Gastroesophageal sphincter (tissue), 4 donors: ENCODE measurements at regions not wholly inside any gene's neighbourhood (a gene's known extent, or its start where the extent isn't known, plus 50 kb on each side); places are given as distances from the start of the nearest gene placed in this dataset.
"Not testable (repeated sequence)": the region's sequence is repeated elsewhere in the genome, so short reads cannot be mapped to it uniquely, and the experiment has no call there.

Experiments
- ATAC-seq: fragments of 150-250 bp; one replicate; pipeline ENCODE4 v1.9.1; 2016; ENCODE audit warnings: mild to moderate bottlenecking, moderate library complexity
- H3K27ac ChIP-seq, 4 donors: fragments of 200-600 bp; sonication (generic) in 3 of 4; 1 replicate in 3 of 4; 2 replicates in 1 of 4; pipeline ENCODE4 v1.5.1; 2016 to 2019
- H3K27me3 ChIP-seq: fragments of 200-600 bp; sonication (generic); one replicate; pipeline ENCODE4 v1.5.1; 2019
- H3K36me3 ChIP-seq, 2 donors: fragments of 200-600 bp; sonication (generic); one replicate each; pipeline ENCODE4 v1.5.1; 2019; ENCODE audit warnings: control low read depth in 1 of 2
- H3K4me1 ChIP-seq, 3 donors: fragments of 200-600 bp; sonication (generic); 1 replicate in 2 of 3; 2 replicates in 1 of 3; pipeline ENCODE4 v1.5.1; 2016 to 2019; ENCODE audit warnings: control low read depth in 2 of 3
- H3K4me3 ChIP-seq, 2 donors: fragments of 200-600 bp; sonication (generic); one replicate each; pipeline ENCODE4 v1.5.1; 2019; ENCODE audit warnings: mild to moderate bottlenecking in 1 of 2, moderate library complexity in 1 of 2
- H3K9me3 ChIP-seq, 3 donors: fragments of 200-600 bp; sonication (generic); one replicate each; pipeline ENCODE4 v1.5.1; 2017 to 2019; ENCODE audit warnings: control low read depth in 2 of 3
- CTCF ChIP-seq, 4 experiments: fragments of 200-600 bp in 2 of 4; fragments of 450-650 bp in 2 of 4; sonication (generic) in 1 of 4; IDR thresholded peaks; one replicate each; pipeline ENCODE4 v1.5.1; 2017 to 2019; ENCODE audit warnings: antibody characterized with exemption in 4 of 4, mild to moderate bottlenecking in 2 of 4, moderate library complexity in 2 of 4
- EP300 ChIP-seq: sonication (generic); formaldehyde crosslinking; IDR thresholded peaks from one replicate; pipeline ENCODE4 v1.6.1; 2017; ENCODE audit warnings: antibody characterized with exemption, mild to moderate bottlenecking
- POLR2A ChIP-seq, 2 donors: fragments of 450-650 bp; IDR thresholded peaks; one replicate each; pipeline ENCODE4 v1.6.1; 2017; ENCODE audit warnings: antibody characterized with exemption in 2 of 2, mild to moderate bottlenecking in 2 of 2, moderate library complexity in 1 of 2
- POLR2AphosphoS5 ChIP-seq: sonication (generic); formaldehyde crosslinking; IDR thresholded peaks from one replicate; pipeline ENCODE4 v1.6.1; 2017; ENCODE audit warnings: antibody characterized with exemption
- WGBS, 2 donors: methylation state at CpG; one replicate each; pipeline ENCODE4 v1.1.5; 2018; ENCODE audit warnings: low coverage in 1 of 2; 5-methylcytosine and 5-hydroxymethylcytosine counted together

DNA sequence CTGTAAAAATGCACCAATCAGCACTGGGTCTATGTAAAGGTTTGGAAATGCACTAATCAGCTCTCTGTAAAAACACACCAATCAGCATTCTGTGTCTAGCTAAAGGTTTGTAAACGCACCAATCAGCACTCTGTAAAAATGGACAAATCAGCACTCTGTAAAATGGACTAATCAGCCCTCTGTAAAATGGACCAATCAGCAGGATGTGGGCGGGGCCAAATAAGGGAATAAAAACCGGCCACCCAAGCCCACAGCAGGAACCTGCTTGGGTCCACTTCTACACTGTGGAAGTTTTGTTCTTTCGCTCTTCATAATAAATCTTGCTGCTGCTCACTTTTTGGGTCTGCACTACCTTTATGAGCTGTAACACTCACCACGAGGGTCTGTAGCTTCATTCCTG, 101.0 kb downstream of the SMC2 start:
- 82 to 90% methylated on average over 4 to 5 of the region's 5 CpGs for WGBS, 2 donors
- not testable (repeated sequence) for ATAC-seq

DNA sequence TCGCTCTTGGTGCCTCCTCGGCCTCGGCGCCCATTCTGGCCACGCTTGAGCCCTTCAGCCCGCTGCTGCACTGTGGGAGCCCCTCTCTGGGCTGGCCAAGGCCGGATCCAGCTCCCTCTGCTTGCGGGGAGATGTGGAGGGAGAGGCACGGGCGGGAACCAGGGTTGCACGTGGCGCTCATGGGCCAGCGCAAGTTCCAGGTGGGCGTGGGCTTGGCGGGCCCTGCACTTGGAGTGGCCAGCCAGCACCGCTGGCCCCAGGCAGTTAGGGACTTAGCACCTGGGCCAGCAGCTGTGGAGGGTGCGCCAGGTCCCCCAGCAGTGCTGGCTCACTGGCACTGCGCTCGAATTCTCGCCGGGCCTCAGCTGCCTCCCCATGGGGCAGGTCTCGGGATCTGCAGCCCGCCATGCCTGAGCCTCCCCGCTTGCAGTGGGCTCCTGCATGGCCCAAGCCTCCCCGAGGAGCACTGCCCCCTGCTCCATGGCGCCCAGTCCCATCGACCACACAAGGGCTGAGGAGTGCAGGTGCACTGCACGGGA, 106.4 kb downstream of the SMC2 start:
- WGBS, 2 donors, result no CpG with 5 or more reads among the region's 28 CpGs
- no peaks in the 10 kb centered on the region for H3K4me1 ChIP-seq
- TF ChIP-seq CTCF (IDR thresholded peaks at IDR 0.05), result no peak
- no peak for TF ChIP-seq EP300
- TF ChIP-seq POLR2AphosphoS5, result no peak
- TF ChIP-seq POLR2A (IDR thresholded peaks at IDR 0.05), result no peak
- H3K27ac ChIP-seq, result no peak overlapping the region
- H3K36me3 ChIP-seq, result no peaks in the 10 kb centered on the region
- no peak for ATAC-seq
- H3K9me3 ChIP-seq, result peaks cover 0 to 7% (median 0%) of the 10 kb centered on the region in 3 donors
- no peaks in the 10 kb centered on the region for H3K27me3 ChIP-seq
- no peak overlapping the region for H3K4me3 ChIP-seq

More for the DNA sequence above, 101.0 kb downstream of the SMC2 start:
- not testable (repeated sequence) for H3K27me3 ChIP-seq, H3K36me3 ChIP-seq, H3K9me3 ChIP-seq, H3K4me3 ChIP-seq, H3K27ac ChIP-seq, H3K4me1 ChIP-seq

GRCh38 chr9:104206766-104207165, 112.7 kb downstream of the SMC2 start:
- ATAC-seq, result no peak
- H3K4me3 ChIP-seq, result no peak overlapping the region
- WGBS, 2 donors, result 78% methylated on average over 3 of the region's 3 CpGs
- no peaks in the 10 kb centered on the region for H3K27me3 ChIP-seq
- no peaks in the 10 kb centered on the region for H3K36me3 ChIP-seq
- H3K9me3 ChIP-seq, result no peaks in the 10 kb centered on the region
- no peaks in the 10 kb centered on the region for H3K4me1 ChIP-seq
- TF ChIP-seq POLR2A (IDR thresholded peaks at IDR 0.05), result no peak
- no peak for TF ChIP-seq EP300
- no peak for TF ChIP-seq POLR2AphosphoS5
- H3K27ac ChIP-seq, result no peak overlapping the region

GRCh38 chr9:104209387-104209786, 115.3 kb downstream of the SMC2 start:
- TF ChIP-seq EP300, result no peak
- TF ChIP-seq CTCF (IDR thresholded peaks at IDR 0.05), result no peak
- no peak for TF ChIP-seq POLR2A (IDR thresholded peaks at IDR 0.05)
- no peak for TF ChIP-seq POLR2AphosphoS5
- H3K36me3 ChIP-seq, result no peaks in the 10 kb centered on the region
- ATAC-seq, result no peak
- no peaks in the 10 kb centered on the region for H3K9me3 ChIP-seq
- 75 to 85% methylated on average over 7 to 8 of the region's 9 CpGs for WGBS, 2 donors
- H3K27ac ChIP-seq, result no peak overlapping the region
- H3K27me3 ChIP-seq, result no peaks in the 10 kb centered on the region
- H3K4me1 ChIP-seq, result no peaks in the 10 kb centered on the region
- H3K4me3 ChIP-seq, result no peak overlapping the region

DNA sequence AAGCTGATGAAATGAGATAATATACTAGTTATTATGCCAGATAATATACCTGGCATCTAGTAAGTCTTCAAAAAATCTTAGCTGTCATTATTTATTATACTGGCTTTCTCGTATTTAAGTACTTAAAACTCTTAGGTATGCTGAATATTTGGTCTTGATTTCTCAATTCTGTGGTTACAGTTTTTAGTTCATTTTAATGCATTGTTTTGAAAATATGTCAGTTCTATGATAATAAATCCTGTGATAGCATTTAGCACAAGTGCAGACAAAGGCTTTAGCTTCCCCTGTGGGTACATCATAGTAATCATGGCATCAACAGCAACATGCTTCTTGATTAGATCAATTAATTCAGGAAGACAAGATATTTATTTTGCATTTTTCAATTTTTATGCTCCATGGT, 133.0 kb downstream of the SMC2 start:
- no peak for ATAC-seq
- Histone ChIP-seq H3K4me1 (no peaks in the 10 kb centered on the region), H3K9me3 (peaks cover 0 to 7% (median 0%) of the 10 kb centered on the region in 3 donors), H3K4me3 (no peak overlapping the region), H3K27ac (no peak overlapping the region), H3K36me3 (no peaks in the 10 kb centered on the region), H3K27me3 (no peaks in the 10 kb centered on the region)
- no peak for TF ChIP-seq POLR2AphosphoS5
- no peak for TF ChIP-seq CTCF (IDR thresholded peaks at IDR 0.05)
- TF ChIP-seq POLR2A (IDR thresholded peaks at IDR 0.05), result no peak
- TF ChIP-seq EP300, result no peak
- WGBS, 2 donors, result 62 to 80% methylated on average over 1 of the region's 1 CpG

GRCh38 chr9:104232781-104233341, 138.8 kb downstream of the SMC2 start:
- TF ChIP-seq EP300 (no peak), POLR2AphosphoS5 (no peak), POLR2A (IDR thresholded peaks at IDR 0.05) (no peak), CTCF (IDR thresholded peaks at IDR 0.05) (no peak)
- Histone ChIP-seq H3K4me1 (no peaks in the 10 kb centered on the region), H3K36me3 (no peaks in the 10 kb centered on the region), H3K27ac (no peak overlapping the region), H3K27me3 (no peaks in the 10 kb centered on the region), H3K9me3 (peaks cover 0 to 17% (median 0%) of the 10 kb centered on the region in 3 donors), H3K4me3 (no peak overlapping the region)
- ATAC-seq, result no peak
